GM19438 (cell line): ENCODE measurements at regions not wholly inside any gene's neighbourhood (a gene's known extent, or its start where the extent isn't known, plus 50 kb on each side); places are given as distances from the start of the nearest gene placed in this dataset.
"Not testable (repeated sequence)": the region's sequence is repeated elsewhere in the genome, so short reads cannot be mapped to it uniquely, and the experiment has no call there.

Experiments used
- ATAC-seq: cut with Tn5 transposase; IDR thresholded peaks from one replicate; pipeline ENCODE4 v1.9.1; 2021; ENCODE audit warnings: low read depth; ENCODE audit not compliant: unreplicated experiment

- no peak for ATAC-seq
These were observed 137.9 kb upstream of the BASP1 start for GRCh38 chr5:17079562-17079961.

DNA sequence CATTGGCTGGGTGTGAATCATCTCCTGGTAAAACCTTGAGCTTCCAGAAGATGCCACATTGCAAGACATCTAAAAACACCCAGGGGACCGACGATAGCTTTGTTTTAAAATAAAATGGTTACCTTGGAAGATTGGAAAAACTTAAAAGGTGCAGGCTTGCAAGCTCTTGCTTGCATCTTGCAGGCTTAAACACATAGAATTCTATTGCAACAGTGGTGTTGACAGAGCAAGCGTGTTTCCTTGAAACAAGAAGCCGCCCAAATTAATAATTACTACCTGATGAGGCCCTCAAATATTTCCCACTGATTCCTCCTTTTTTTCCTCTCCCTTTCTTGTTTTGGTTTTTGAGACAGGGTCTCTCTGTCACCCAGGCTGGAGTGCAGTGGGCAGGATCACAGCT lies 137.1 kb upstream of the BASP1 start:
- ATAC-seq = no peak

- no peak for ATAC-seq
These were observed 136.3 kb upstream of the BASP1 start for GRCh38 chr5:17081142-17081541.

- not testable (repeated sequence) for ATAC-seq
These were observed 134.2 kb upstream of the BASP1 start for GRCh38 chr5:17083276-17083675.

DNA sequence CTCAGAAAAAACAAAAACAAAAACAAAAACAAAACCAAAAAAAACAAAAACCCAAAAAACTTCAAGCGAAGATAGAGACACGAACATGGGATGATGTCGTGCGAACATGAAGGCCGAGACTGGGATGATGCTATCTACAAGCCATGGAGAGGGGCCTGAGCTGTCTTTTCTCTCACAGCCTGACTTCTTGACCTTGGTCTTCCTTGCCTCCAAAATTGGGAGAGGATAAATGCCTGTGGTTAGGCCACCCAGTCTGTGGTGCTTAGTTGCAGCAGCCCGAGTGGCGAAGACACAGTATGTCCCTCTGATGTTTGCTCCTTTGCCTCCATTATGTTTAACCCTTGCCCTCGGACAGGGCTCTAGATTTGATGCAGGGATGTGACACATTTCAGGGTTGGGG lies 130.4 kb upstream of the BASP1 start:
- ATAC-seq = no peak

DNA sequence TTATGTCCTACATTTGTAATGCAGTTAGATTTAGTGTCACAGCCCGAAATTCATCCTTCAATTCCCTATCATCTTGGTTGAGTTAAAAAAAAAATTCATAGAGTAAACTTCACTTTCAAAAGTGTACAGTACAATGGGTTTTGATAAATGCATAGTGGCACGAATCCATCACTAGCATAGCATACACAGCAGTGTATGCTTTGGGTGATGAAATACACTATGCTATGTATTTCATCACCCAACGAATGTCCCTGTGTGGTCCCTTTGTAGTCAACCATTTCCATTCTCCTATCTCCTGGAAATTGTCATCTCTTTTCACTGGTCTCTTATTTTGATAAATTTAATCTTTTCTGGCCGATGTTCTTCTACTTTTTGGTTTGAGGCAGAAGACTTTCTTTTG lies 129.4 kb upstream of the BASP1 start:
- ATAC-seq = no peak

DNA sequence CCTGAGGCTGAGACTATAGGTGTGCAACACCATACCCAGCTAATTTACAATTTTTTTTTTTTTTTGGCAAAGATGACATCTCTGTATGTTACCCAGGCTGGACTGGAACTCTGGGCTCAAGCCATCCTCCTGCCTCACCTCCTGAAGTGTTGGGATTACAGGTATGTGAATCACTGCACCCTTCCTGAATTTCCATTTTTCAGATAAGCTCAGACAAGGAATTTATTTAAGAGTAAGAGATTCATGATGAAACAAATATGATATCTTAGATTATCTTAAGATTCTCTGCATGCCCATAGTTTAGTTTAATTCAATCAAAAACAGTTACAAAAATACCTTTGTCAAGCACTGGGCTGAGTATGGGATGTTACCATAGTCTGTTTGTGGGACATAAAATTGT lies 128.4 kb upstream of the BASP1 start:
- ATAC-seq = no peak

DNA sequence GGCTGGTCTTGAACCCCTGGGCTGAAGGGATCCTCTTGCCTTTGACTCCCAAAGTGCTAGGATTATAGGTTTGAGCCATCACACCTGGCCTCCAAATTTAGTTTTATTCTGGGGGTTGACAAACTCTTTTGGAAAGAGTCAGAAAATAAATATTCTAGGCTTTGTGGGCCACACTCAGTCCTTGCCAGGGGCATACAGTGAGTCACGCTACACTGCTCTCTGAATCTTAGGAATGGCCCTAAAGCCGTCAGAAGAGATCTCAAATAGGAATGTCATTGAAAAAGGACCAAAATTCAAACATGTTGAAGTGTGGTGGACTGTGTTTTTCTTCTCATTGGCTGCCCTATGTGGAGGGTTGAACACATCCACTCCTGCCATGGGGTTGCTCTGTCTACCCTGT lies 127.7 kb upstream of the BASP1 start:
- ATAC-seq = no peak

GRCh38 chr5:17090839-17091238 lies 126.6 kb upstream of the BASP1 start:
- no peak for ATAC-seq

DNA sequence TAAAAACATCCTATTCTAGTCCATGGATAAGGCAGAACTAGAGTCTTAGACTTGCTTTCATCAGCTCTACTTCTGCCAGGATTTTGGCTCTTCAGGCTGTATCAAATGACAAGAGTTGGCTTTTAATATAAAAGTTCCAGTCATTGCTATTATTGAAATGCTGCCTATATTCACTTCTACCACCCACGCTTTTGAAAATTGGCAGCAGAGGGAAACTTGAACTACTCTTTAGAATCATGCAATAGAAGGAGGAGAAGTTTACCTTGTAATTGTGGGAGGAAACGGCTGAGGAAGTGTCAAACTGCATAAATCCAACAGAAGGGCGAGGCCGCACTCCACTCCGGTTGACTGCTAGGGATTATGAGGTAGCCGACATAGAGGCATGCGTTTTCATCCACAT lies 122.6 kb upstream of the BASP1 start:
- ATAC-seq = no peak

DNA sequence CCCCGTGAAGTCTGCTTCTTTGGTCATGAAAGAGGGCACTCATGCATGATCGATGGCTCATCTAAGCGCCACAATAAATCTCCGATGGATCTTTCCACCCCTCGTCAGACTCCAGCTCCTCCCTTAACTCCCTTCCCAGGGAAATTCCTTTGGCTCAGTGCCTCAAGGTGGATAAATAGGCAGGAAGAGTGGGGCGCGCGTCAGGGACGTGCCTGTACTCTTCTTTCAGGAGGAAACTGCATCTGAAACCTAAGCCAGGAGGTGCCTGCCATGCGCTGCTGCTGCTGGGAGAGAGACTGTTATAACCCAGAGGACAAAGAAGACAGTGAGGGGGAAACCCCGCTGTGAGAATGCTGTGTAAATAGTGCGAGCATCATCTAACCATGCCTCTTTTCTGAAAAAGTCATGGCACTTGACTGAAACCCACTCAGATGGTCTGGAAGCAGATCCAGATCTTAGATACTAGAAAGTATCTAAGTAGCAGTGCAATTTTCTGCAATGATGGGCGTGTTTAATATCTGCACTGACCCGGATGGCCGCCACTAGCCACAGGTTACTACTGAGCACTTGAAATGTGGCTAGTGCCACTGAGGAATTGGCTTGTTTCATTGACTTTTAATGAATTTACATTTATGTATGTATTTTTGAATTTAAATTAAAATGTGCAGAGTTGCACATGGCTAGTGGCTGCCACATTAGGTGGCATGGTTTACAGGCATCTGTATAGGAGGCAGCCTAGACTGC lies 120.3 kb upstream of the BASP1 start:
- ATAC-seq = no peak

DNA sequence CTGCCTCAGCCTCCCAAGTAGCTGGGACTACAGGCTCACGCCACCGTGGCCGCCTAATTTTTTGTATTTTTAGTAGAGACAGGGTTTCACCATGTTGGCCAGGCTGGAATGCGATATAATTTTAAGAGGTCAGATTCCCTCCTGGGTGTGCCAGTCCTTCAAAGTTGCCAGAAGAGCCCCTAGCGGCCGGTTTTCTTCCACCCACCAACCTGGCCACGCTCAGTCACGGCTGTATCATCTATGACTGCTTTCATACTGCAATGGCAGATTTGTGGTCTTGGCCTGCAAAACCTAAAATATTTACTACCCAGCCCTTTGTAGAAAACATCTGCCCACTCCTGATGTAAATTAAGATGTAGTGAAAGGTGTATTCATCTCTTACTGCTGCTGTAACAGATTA lies 117.5 kb upstream of the BASP1 start:
- no peak for ATAC-seq

GRCh38 chr5:17103461-17103860 lies 114.0 kb upstream of the BASP1 start:
- no peak for ATAC-seq

DNA sequence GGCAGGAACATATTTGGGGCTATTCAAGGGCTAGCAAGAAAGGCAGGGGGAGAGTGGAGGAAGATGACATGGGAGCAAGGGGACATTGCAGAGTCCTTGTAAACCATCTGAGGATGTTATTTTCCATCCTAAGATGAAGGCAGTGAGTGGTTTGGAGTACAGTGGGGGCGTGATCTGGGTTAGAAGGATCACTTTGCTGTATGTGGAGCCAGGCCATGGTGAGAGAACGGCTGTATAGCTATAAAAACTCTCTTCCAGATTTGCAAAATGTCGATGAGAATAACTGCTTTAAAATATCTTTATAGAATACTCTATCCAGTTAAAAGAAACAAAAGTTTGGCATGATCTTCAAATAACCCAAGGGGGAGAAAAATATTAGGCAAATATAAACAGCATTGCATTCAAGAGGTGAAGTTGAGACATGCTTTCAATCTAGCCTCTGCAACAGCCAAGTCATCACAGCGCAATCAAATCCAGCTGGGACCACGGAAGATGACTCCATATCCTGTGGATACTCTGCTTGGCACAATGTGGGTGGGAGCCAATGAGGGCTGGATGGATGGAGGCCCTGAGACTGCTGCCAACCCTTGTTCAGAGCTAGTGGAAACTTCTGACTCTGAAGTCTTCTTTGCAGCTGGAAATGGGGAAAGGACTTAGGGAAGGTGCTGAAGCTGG lies 111.5 kb upstream of the BASP1 start:
- no peak for ATAC-seq

- ATAC-seq = no peak
These were observed 110.9 kb upstream of the BASP1 start for GRCh38 chr5:17106521-17106920.

GRCh38 chr5:17112091-17112716 lies 105.2 kb upstream of the BASP1 start:
- ATAC-seq = not testable (repeated sequence)

DNA sequence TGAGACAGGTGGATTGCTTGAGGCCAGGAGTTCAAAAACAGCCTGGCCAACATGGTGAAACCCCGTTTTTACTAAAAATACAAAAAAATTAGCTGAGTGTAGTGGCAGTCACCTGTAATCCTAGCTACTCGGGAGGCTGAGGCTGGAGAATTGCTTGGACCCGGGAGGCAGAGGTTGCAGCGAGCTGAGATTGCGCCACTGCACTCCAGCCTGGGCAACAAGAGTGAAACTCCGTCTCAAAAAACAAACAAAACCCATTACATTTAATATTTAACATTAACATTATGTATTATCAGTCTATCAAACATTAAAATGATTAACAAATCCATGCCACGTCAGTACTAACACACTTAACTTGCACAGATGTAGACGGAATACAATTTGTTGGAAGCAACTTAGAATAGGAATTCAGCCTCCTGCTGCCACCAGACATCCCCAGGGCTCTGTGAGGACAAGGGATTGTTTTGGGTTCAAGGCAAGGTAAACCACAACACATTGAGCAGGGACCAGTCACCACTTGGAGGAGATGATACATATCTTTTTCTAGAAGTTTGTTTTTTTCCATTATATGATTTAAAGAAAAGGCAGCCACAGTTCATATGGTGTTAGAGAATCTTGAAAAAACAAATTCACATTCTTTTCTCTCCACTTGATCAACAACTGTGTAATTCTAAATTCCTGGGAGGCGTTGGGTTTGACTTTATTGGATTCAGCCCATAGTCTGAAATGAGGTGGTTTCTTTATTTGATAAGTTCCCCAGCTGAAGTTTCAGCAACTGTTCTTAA lies 104.1 kb upstream of the BASP1 start:
- ATAC-seq = no peak

- no peak for ATAC-seq
These were observed 103.2 kb upstream of the BASP1 start for GRCh38 chr5:17114233-17114632.

DNA sequence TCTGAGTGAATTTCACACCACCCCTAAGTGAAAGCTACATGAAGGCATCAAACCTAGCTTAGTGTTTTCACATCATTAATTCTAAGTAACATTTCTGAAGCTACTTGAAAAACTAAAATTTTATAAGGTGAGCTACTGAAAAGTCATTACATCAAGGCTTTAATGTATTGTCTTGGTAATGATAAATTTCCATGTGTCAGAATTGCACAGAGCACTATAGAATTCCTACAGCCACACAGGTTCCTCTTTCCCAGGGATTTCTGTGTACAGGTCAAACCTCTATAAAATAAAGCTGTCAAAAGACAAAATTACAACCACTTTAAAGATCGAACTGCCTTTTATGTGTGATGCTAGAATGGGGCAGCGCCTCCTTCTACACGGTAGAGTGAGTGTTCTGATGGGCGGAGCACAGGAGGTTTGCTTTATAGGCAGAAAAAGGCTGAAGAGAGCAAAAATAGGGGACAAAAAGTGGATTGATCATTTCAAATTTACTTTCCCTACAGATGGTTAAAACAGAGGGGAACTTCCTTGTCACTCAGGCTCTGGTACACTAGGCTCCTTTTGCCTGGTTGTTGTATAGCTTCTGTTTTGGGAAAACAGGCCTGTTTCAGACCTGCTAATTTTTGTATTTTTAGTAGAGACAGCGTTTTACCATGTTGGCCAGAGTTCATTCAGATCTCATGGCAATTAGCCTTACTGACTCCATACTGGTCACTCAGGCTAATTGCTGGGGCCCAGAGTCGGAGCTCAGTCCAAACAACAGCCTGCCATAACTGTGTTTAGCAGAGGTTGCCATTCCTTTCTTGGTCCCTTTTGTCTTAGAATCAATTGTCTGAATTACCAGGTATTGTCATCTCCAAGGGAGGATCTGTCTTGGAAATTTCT lies 102.5 kb upstream of the BASP1 start:
- ATAC-seq = no peak

DNA sequence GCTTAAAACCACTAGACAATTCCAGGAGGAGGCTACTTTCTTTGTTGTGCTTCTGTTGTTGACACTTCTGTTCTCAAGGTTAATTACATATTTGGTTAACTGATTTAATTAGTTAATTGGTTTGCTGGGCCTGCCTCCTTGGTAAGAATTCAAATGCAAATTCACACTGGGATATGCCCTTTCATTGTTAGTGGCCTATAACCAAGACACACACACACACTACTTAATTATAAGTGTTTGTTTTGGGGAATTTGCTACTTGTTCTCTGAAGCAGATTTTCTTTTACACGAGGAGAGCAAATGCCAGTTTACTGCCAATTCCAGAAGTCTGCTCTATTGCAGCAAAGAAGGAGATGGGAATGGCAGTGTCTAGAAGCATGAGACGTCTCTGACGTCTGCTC lies 101.6 kb upstream of the BASP1 start:
- no peak for ATAC-seq
